ENCODE measurements at regions not wholly inside any gene's neighbourhood (a gene's known extent, or its start where the extent isn't known, plus 50 kb on each side); places are given as distances from the start of the nearest gene placed in this dataset.

GRCh38 chr13:63438951-63439350 is 2023.3 kb upstream of the PCDH20 start:
- no peak for TF ChIP-seq EZH2 (IDR thresholded peaks at IDR 0.05; ENCODE audit: insufficient read depth, low read length)
- TF ChIP-seq CTCF (IDR thresholded peaks at IDR 0.05; ENCODE audit: insufficient read depth, low read depth, low read length) = no peak

Measured in astrocyte (in vitro differentiated cells and primary cell).